Sigmoid colon (tissue), 6 donors: ENCODE measurements at regions not wholly inside any gene's neighbourhood (a gene's known extent, or its start where the extent isn't known, plus 50 kb on each side); places are given as distances from the start of the nearest gene placed in this dataset.

ENCODE experiments used
- DNase-seq: peaks from one replicate; pipeline ENCODE4 v3.0.0-alpha.2; 2019
- H3K27ac ChIP-seq, 4 donors: fragments of 200-600 bp; sonication (generic); one replicate each; pipeline ENCODE4 v1.5.1; 2016 to 2019; ENCODE audit warnings: mild to moderate bottlenecking in 1 of 4
- H3K27me3 ChIP-seq, 3 donors: fragments of 200-600 bp; sonication (generic); one replicate each; pipeline ENCODE4 v1.5.1; 2019; ENCODE audit warnings: mild to moderate bottlenecking in 1 of 3
- H3K36me3 ChIP-seq, 4 donors: fragments of 200-600 bp; sonication (generic); one replicate each; pipeline ENCODE4 v1.5.1; 2016 to 2019
- H3K4me1 ChIP-seq, 4 donors: fragments of 200-600 bp; sonication (generic); one replicate each; pipeline ENCODE4 v1.5.1; 2017 to 2019
- H3K4me3 ChIP-seq, 4 donors: fragments of 200-600 bp; sonication (generic); one replicate each; pipeline ENCODE4 v1.5.1; 2017 to 2019; ENCODE audit warnings: mild to moderate bottlenecking in 2 of 4, moderate library complexity in 1 of 4
- H3K9me3 ChIP-seq, 4 donors: fragments of 200-600 bp in 3 of 4; sonication (generic) in 3 of 4; one replicate each; pipeline versions ENCODE4 v1.5.1 to v1.6.1; 2013 to 2019
- EP300 ChIP-seq, 4 donors: sonication (generic); formaldehyde crosslinking; IDR thresholded peaks; one replicate each; pipeline ENCODE4 v1.6.1; 2017; ENCODE audit warnings: antibody characterized with exemption in 4 of 4
- POLR2A ChIP-seq, 2 donors: fragments of 450-650 bp; IDR thresholded peaks; one replicate each; pipeline ENCODE4 v1.6.1; 2016; ENCODE audit warnings: antibody characterized with exemption in 2 of 2, mild to moderate bottlenecking in 2 of 2, moderate library complexity in 2 of 2
- POLR2AphosphoS5 ChIP-seq, 4 donors: sonication (generic); formaldehyde crosslinking; IDR thresholded peaks; one replicate each; pipeline ENCODE4 v1.6.1; 2017; ENCODE audit warnings: antibody characterized with exemption in 4 of 4
- WGBS, 2 donors: extraction: QIAGEN DNeasy Blood & Tissue Kit; methylation state at CpG; one replicate each; pipeline ENCODE4 v1.1.7; 2013; 5-methylcytosine and 5-hydroxymethylcytosine counted together
- intact Hi-C: fragments of 100-400 bp; cut with DNase I; formaldehyde crosslinking; loops from one replicate; pipeline ENCODE4 v1.15.1; 2023
- TF ChIP-seq, protein P1 (sequence below), 4 experiments: fragments of 450-650 bp in 3 of 4; fragments of 200-600 bp in 1 of 4; IDR thresholded peaks; one replicate each; pipeline ENCODE4 v1.5.1; 2016 to 2019; ENCODE audit warnings: antibody characterized with exemption in 4 of 4, mild to moderate bottlenecking in 3 of 4, moderate library complexity in 2 of 4
- donor health status: healthy with polysubstance abuse.
- donor health status: healthy.

DNA sequence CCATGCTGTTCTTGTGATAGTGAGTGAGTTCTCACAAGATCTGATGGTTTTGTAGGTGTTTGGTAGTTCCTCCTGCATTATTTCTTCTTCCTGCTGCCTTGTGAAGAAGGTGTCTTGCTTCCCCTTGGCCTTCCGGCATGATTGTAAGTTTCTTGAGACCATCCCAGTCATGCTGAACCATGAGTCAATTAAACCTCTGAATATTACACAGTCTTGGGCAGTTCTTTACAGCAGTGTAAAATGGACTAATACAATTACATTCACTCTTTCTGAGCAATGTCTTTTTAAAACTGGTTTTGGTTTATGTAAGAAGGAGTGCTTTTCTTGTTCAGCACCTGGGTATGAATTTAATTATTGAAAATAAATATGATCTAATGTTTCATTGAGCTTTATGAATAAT lies 50.7 kb upstream of the ARRDC3 start:
- Histone ChIP-seq H3K36me3 (no peaks in the 10 kb centered on the region), H3K27ac (no peak overlapping the region), H3K4me1 (no peaks in the 10 kb centered on the region), H3K27me3 (no peaks in the 10 kb centered on the region), H3K9me3 (no peaks in the 10 kb centered on the region), H3K4me3 (no peak overlapping the region)
- intact Hi-C loops, result no loop called here
- DNase-seq, result no peak
- WGBS, 2 donors, result 80 to 98% methylated on average over 1 of the region's 1 CpG
- TF ChIP-seq POLR2A (IDR thresholded peaks at IDR 0.05) (no peak), POLR2AphosphoS5 (IDR thresholded peaks at IDR 0.05) (no peak), EP300 (IDR thresholded peaks at IDR 0.05) (no peak)
- TF ChIP-seq, protein P1, sequence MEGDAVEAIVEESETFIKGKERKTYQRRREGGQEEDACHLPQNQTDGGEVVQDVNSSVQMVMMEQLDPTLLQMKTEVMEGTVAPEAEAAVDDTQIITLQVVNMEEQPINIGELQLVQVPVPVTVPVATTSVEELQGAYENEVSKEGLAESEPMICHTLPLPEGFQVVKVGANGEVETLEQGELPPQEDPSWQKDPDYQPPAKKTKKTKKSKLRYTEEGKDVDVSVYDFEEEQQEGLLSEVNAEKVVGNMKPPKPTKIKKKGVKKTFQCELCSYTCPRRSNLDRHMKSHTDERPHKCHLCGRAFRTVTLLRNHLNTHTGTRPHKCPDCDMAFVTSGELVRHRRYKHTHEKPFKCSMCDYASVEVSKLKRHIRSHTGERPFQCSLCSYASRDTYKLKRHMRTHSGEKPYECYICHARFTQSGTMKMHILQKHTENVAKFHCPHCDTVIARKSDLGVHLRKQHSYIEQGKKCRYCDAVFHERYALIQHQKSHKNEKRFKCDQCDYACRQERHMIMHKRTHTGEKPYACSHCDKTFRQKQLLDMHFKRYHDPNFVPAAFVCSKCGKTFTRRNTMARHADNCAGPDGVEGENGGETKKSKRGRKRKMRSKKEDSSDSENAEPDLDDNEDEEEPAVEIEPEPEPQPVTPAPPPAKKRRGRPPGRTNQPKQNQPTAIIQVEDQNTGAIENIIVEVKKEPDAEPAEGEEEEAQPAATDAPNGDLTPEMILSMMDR (IDR thresholded peaks at IDR 0.05), result no peak
